SK-N-SH (cell line): ENCODE measurements at regions not wholly inside any gene's neighbourhood (a gene's known extent, or its start where the extent isn't known, plus 50 kb on each side); places are given as distances from the start of the nearest gene placed in this dataset.

Source experiments
- CTCF ChIP-seq: fragments of 200-600 bp; sonication (generic); IDR thresholded peaks from 2 replicates; pipeline ENCODE4 v1.6.1; 2017; ENCODE audit warnings: antibody characterized with exemption, mild to moderate bottlenecking, moderate library complexity
- EP300 ChIP-seq, 2 experiments: IDR thresholded peaks; 2 replicates each; pipeline versions ENCODE4 v1.4.0 to v1.6.1; 2012; ENCODE audit warnings: borderline replicate concordance in 1 of 2, low read depth in 1 of 2, low read length in 1 of 2
- MXI1 ChIP-seq: IDR thresholded peaks from 2 replicates; pipeline ENCODE4 v1.6.1; 2012; ENCODE audit warnings: mild to moderate bottlenecking, low read depth, low read length, improper control_type of control experiment
- POLR2AphosphoS5 ChIP-seq: IDR thresholded peaks from 2 replicates; pipeline ENCODE4 v1.6.1; 2012; ENCODE audit warnings: low read depth, low read length
- RCOR1 ChIP-seq: fragments of 150-350 bp; IDR thresholded peaks from 2 replicates; pipeline ENCODE4 v1.6.1; 2017; ENCODE audit warnings: antibody characterized with exemption, low read length
- REST ChIP-seq: IDR thresholded peaks from 2 replicates; pipeline ENCODE4 v1.6.1; 2012; ENCODE audit warnings: mild to moderate bottlenecking, low read depth, low read length, moderate library complexity
- TAF1 ChIP-seq: IDR thresholded peaks from 2 replicates; pipeline ENCODE4 v1.6.1; 2012; ENCODE audit warnings: low read depth, mild to moderate bottlenecking, low read length, moderate library complexity, borderline replicate concordance

- no peak for TF ChIP-seq EP300 (IDR thresholded peaks at IDR 0.05; ENCODE audit: borderline replicate concordance in 1 of 2, low read depth in 1 of 2, low read length in 1 of 2)
- TF ChIP-seq CTCF, result no peak
- TF ChIP-seq REST, result no peak
- TF ChIP-seq MXI1, result no peak
- TF ChIP-seq POLR2AphosphoS5, result no peak
- no peak for TF ChIP-seq TAF1
- TF ChIP-seq RCOR1, result no peak
Observed at GRCh38 chr9:107731115-107731762, 241.7 kb upstream of the KLF4 start.
